Stimulated activated CD8-positive, alpha-beta memory T cell treated with anti-CD3 and anti-CD28 coated beads, Interleukin-15, amount 100 ng/mL, for 24 hours (primary cell): ENCODE measurements at regions not wholly inside any gene's neighbourhood (a gene's known extent, or its start where the extent isn't known, plus 50 kb on each side); places are given as distances from the start of the nearest gene placed in this dataset.

Source experiments
- DNase-seq: peaks from one replicate; pipeline ENCODE4 v3.0.0-alpha.2; 2020; ENCODE audit warnings: low read depth

DNA sequence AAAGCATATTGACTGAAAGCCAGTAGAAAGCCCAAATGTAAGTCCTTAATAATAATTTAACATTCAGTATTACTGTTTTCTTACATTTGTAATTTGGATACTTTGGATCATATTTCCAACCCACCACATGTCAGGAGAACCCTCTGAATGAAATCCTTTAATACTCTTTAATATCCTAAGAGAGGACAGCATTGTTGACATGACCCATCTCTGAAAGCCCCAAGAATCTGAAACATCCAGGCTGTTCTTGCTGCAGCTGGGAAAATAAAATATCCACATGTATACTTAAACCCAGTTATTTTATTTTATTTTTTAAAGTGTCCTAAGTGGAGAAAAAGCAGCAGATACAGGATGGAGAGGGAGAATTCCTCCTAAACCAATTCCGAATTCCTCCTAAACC lies 130.8 kb upstream of the RIPOR2 start:
- no peak for DNase-seq

- no peak for DNase-seq
Observed at GRCh38 chr6:25068866-25069265, 133.1 kb upstream of the RIPOR2 start.

GRCh38 chr6:25070547-25071366 lies 135.0 kb upstream of the RIPOR2 start:
- peak; percentile 38 for DNase-seq

DNA sequence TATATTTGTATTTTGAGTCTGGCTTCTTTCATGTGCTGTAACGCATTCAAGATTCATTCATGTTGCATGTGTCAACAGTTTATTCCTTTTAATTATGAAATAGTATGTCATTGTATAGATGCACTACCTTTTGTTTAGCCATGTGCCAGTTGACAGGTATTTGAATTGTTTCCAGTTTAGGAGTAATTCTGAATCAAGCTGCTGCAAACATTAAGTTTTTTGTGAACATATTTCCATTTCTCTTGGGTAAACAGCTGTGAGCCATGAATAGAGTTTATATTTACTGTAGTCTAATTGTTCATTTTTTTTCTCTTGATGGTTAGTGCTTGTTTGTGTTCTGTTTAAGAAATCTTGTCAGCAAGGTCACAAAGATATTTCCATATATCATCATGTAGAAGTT lies 142.4 kb upstream of the RIPOR2 start:
- DNase-seq, result no peak

GRCh38 chr6:25083784-25084507 lies 148.2 kb upstream of the RIPOR2 start:
- no peak for DNase-seq

DNA sequence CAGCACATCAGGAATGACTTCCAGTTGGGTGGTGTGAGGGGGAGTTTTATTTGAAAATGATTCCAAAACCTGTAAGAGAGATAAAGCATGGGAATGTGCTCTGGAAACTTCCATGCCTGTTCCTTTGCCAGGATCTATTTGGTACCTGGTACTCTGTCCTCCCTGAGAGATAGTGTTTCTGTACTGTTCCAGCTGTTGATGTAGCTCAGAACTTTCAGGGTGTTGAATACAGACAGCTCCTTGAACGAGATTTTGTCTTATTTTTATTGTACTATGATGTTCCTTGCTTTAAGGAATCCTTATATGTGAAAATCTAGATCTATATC lies 148.7 kb upstream of the RIPOR2 start:
- no peak for DNase-seq

GRCh38 chr6:25085756-25086155 lies 150.0 kb upstream of the RIPOR2 start:
- DNase-seq, result no peak

DNA sequence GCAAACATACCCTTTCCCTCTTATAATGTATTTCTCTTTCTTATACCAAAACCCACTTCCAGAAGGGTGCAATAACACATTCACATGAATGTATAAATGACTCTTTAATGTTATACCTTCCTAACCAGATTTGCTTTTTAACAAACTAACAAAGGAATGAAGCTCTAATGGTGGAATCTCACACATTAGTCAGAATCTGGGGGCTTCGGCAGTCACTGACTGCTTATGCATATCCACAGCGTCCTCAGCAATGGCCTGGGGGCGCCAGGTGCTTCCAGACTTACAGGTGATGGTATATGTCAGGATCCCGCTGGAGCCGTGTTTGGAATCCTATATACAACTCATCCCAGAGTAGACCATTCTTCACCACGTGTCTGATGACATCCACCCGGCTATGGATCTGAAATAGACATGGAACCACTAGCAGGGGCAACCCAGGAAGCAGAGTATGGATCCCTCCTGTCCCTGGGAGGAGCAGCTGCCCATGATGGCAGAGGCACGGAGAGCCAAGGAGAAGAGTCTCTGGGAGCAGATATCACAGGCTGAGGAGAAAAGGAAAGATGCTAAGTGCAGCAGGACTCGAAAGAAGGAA lies 150.8 kb upstream of the RIPOR2 start:
- DNase-seq, result no peak

GRCh38 chr6:25088513-25088912 lies 152.8 kb upstream of the RIPOR2 start:
- DNase-seq, result no peak

- DNase-seq, result no peak
Observed at GRCh38 chr6:25089442-25089841, 153.7 kb upstream of the RIPOR2 start.

DNA sequence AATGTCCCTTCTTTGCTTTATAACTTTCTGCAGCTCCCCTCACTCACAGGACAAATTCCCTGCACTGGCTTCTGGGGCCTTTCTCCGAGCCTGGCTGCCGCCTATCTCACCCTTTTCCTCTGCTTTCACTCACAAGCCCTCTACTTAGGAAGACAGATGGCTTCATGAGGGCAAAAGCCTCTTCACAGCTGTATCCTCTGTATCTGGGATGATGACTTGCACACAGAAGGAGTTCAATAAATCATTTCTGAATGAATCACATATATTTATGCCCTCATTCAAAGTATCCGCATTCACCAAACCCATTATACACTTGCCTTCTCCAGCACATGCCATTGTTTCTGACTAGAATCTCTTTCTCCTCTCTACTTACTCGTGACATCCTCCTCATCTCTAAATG lies 159.0 kb upstream of the RIPOR2 start:
- no peak for DNase-seq

- DNase-seq, result no peak
Observed at GRCh38 chr6:25100288-25100687, 164.5 kb upstream of the RIPOR2 start.

GRCh38 chr6:25103603-25104002 lies 167.8 kb upstream of the RIPOR2 start:
- DNase-seq, result no peak

GRCh38 chr6:25105070-25105925 lies 169.5 kb upstream of the RIPOR2 start:
- no peak for DNase-seq

GRCh38 chr6:25107218-25107617 lies 171.5 kb upstream of the RIPOR2 start:
- DNase-seq, result no peak

DNA sequence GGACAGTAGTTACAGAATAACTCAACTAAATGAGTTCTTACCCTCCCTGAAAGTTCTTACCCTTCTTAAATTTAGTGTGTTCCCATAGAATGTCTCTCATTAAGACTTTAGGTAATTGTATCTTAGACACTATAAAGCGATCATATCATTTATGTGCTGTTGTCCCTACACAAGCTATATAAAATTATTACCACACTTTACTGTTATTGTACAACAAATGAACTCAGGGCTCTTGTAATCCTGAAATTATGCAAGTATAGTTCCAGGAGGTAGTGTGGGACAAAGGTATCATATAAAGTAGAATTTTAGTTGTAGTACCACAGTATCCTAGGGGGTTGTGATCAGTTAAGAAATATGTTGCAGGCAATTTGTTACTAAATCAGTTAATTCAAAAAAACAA lies 167.4 kb upstream of the CARMIL1 start:
- no peak for DNase-seq

DNA sequence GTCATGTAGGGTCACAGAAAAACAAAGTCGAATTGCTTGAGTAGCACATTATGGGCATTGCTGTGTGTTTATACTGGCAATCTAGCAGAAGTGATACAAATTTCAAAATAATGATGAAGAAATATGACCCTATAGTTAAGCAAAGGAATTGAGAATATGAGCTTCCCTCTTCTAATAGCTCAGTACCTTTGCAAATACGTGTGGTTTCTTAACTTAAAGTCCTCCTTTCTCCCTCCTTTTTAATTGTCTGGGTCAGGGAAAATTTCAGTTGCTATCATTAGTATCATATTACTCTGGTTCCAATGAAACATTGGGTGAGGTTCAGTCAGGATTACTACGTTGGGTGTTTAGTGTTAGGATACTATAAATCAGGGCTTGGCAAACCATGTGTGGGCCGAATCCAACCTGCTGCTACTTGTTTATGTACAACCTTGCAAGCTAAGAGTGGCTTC lies 166.8 kb upstream of the CARMIL1 start:
- DNase-seq, result no peak

- no peak for DNase-seq
Observed at GRCh38 chr6:25113436-25113835, 165.7 kb upstream of the CARMIL1 start.

DNA sequence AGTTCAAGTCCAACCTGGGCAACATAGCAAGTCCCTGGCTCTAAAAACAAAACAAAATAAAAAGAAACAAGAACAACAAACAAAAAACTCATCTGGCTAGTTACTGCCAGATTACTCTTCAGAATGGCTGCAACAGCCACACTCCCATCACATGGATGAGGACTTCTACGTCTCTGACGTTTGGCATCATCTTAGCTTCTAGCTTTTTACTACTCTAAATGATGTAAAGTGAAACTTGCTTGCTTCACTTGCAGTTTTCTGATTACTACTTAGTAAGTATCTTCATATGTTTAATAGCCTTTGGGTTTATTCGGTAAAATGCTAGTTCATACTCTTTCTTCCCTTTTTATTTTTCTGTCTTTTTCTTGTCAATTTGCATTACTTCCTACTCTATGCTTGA lies 161.1 kb upstream of the CARMIL1 start:
- no peak for DNase-seq

DNA sequence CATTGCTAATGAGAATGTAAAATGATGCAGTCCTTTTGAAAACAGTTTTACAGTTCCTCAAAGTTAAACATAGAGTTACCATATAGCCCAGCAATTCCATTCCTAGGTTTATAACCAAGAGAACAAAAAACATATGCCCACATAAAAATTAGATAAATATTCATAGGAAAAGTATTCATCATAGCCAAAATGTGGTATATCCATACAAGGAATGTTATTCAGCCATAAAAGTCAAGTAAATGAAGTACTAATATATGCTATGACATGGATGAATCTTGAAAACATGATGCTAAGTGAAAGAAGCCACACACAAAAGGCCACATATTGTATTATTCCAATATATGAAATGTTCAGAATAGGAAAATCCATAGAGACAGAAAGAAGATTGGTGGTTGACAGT lies 158.0 kb upstream of the CARMIL1 start:
- DNase-seq, result no peak

GRCh38 chr6:25122001-25122400 lies 157.2 kb upstream of the CARMIL1 start:
- DNase-seq, result no peak

GRCh38 chr6:25122622-25123237 lies 156.4 kb upstream of the CARMIL1 start:
- no peak for DNase-seq
